HG02798 (cell line): ENCODE measurements at regions not wholly inside any gene's neighbourhood (a gene's known extent, or its start where the extent isn't known, plus 50 kb on each side); places are given as distances from the start of the nearest gene placed in this dataset.

Experiments used
- ATAC-seq: cut with Tn5 transposase; IDR thresholded peaks from one replicate; pipeline ENCODE4 v1.9.1; 2021; ENCODE audit warnings: mild to moderate bottlenecking; ENCODE audit not compliant: unreplicated experiment, poor library complexity

GRCh38 chr14:62001963-62002362 is 239.7 kb downstream of the SNAPC1 start:
- no peak for ATAC-seq

- no peak for ATAC-seq
Measured at GRCh38 chr14:62002642-62003041, 240.4 kb downstream of the SNAPC1 start.

GRCh38 chr14:62003701-62004100 is 241.5 kb downstream of the SNAPC1 start:
- no peak for ATAC-seq

- no peak for ATAC-seq
Measured at GRCh38 chr14:62006116-62006731, 244.0 kb downstream of the SNAPC1 start.

GRCh38 chr14:62015243-62015642 is 253.0 kb downstream of the SNAPC1 start:
- ATAC-seq = no peak

GRCh38 chr14:62015945-62016344 is 253.7 kb downstream of the SNAPC1 start:
- no peak for ATAC-seq

- ATAC-seq = no peak
Measured at GRCh38 chr14:62017651-62018230, 255.5 kb downstream of the SNAPC1 start.

GRCh38 chr14:62018606-62019005 is 256.4 kb downstream of the SNAPC1 start:
- ATAC-seq = no peak

GRCh38 chr14:62027958-62028357 is 265.7 kb downstream of the SNAPC1 start:
- ATAC-seq = no peak

- ATAC-seq = peak; percentile 70
Measured at GRCh38 chr14:62029569-62029924, 267.3 kb downstream of the SNAPC1 start.

- no peak for ATAC-seq
Measured at GRCh38 chr14:62030387-62030786, 268.2 kb downstream of the SNAPC1 start.

GRCh38 chr14:62031504-62031903 is 269.3 kb downstream of the SNAPC1 start:
- no peak for ATAC-seq

- ATAC-seq = peak; percentile 92
Measured at GRCh38 chr14:62053188-62053587, 291.0 kb downstream of the SNAPC1 start.

- no peak for ATAC-seq
Measured at GRCh38 chr14:62056789-62057188, 294.6 kb downstream of the SNAPC1 start.

- ATAC-seq = no peak
Measured at GRCh38 chr14:62062645-62063044, 300.4 kb downstream of the SNAPC1 start.

GRCh38 chr14:62064751-62065323 is 302.6 kb downstream of the SNAPC1 start:
- no peak for ATAC-seq

GRCh38 chr14:62066304-62066703 is 304.1 kb downstream of the SNAPC1 start:
- ATAC-seq = no peak

GRCh38 chr14:62071039-62071438 is 308.8 kb downstream of the SNAPC1 start:
- ATAC-seq = no peak

- ATAC-seq = no peak
Measured at GRCh38 chr14:62076368-62076767, 314.1 kb downstream of the SNAPC1 start.

- no peak for ATAC-seq
Measured at GRCh38 chr14:62076825-62077605, 314.8 kb downstream of the SNAPC1 start.

- ATAC-seq = no peak
Measured at GRCh38 chr14:62077676-62078261, 315.5 kb downstream of the SNAPC1 start.
